SK-N-SH (cell line): ENCODE measurements at regions not wholly inside any gene's neighbourhood (a gene's known extent, or its start where the extent isn't known, plus 50 kb on each side); places are given as distances from the start of the nearest gene placed in this dataset.

Experiments used
- GABPA ChIP-seq: IDR thresholded peaks from 2 replicates; pipeline ENCODE4 v1.4.0; 2012; ENCODE audit warnings: low read depth, mild to moderate bottlenecking
- JUND ChIP-seq: IDR thresholded peaks from 2 replicates; pipeline ENCODE4 v1.4.0; 2012
- YY1 ChIP-seq: IDR thresholded peaks from 2 replicates; pipeline ENCODE4 v1.4.0; 2012; ENCODE audit warnings: low read depth, mild to moderate bottlenecking

DNA sequence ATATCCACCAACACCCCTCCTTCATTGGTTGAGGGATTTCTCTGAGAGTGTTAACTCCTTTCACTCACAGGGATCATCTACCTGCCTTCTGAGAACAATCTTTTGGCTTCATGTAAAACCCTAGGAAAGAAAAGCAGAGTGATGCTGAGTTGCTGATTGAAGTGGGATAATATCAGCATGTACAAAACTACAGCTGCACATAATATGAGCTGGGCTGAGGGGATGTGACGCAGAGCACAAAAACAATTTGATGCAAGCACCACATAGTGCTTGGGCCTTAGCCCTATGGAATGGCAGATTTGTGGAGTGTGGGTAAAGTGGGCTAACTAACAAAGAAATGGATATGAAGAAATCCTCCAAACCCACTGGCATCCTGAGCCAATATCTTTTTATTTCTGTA, 267.6 kb upstream of the KCNH8 start:
- TF ChIP-seq JUND (no peak), YY1 (no peak), GABPA (no peak)
